Fibroblast of upper back skin (primary cell): ENCODE measurements at regions not wholly inside any gene's neighbourhood (a gene's known extent, or its start where the extent isn't known, plus 50 kb on each side); places are given as distances from the start of the nearest gene placed in this dataset.
"Not testable (repeated sequence)": the region's sequence is repeated elsewhere in the genome, so short reads cannot be mapped to it uniquely, and the experiment has no call there.

ENCODE experiments used
- DNase-seq: peaks from one replicate; pipeline ENCODE4 v3.0.0-alpha.2; 2013

DNA sequence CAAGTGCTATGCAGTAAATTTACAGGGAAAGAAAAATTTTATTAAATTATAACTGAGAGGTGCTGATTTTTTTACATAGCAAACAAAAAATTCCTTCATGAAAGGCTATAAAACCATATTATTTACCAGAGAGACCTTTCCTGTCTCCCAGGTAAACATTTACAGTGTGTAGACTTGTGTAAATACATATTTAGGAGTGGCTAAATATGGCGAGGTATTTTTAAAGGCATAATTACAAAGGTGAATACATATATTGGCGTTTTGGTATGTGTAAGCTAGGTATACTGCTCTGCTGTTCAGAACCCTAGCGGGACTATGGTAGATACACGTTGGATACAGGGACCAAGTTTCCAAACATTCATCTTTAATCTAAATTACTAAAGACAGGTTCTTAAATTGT, 170.6 kb upstream of the MEF2C start:
- no peak for DNase-seq

DNA sequence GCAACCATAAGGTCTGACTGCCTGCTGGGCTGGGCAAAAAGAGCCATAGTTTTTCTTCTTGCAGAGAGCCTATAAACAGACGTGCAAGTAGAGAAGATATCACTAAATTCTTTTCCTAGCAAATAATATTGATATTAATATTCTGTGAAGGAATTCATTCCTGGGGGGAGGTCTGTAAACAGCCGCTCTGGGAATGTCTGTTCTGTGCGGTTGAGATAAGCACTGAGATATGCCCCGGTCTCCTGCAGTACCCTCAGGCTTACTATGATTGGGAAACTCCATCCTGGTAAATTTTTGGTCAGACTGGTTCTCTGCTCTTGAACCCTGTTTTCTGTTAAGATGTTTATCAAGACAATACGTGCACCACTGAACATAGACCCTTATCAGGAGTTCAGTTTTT, 167.1 kb upstream of the MEF2C start:
- DNase-seq: not testable (repeated sequence)

- peak; percentile 41 for DNase-seq
Measured at GRCh38 chr5:89047571-89047970, 164.6 kb upstream of the MEF2C start.

DNA sequence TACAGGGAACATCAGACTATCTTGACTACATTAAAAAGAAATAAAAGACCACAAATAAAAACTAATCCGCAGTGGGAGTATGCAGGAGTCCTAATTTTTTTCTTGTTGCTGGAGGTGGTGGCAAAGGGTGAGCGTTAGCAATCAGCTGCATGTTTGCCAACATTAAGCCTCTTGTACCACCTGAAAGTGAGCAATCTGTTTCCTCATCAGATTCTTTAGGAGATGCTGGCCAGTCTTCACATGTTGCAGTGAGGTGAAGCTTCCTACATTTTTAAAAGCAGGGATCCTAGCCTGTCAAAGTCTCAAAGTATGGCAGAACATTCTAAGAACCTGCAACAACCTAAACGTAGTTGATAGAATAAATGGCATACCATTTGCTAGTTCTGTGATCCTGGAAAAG, 162.2 kb upstream of the MEF2C start:
- no peak for DNase-seq

GRCh38 chr5:89044674-89045200, 161.8 kb upstream of the MEF2C start:
- DNase-seq: no peak

- peak; percentile 36 for DNase-seq
Measured at GRCh38 chr5:89043676-89044075, 160.7 kb upstream of the MEF2C start.

GRCh38 chr5:89042746-89043145, 159.8 kb upstream of the MEF2C start:
- DNase-seq: no peak

DNA sequence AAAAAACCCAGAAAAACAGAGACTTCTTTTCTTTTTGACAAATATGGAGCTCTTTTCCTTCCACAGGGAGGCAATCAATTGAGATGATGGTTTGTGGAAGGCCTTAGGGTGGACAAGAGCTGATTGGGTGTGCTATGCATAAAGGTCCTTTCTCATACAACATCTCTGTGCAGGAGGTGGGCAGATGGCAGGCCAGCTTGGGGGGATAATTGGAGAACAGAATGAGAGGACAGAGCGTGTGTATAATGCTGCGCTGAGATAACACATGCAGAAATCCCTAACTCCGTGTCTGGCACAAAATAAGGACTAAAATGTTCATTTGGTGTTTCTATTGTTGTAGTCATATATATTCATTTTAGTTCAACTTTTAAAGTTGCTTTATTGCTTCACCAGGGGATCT, 159.0 kb upstream of the MEF2C start:
- DNase-seq: no peak

GRCh38 chr5:89041249-89041779, 158.3 kb upstream of the MEF2C start:
- no peak for DNase-seq

DNA sequence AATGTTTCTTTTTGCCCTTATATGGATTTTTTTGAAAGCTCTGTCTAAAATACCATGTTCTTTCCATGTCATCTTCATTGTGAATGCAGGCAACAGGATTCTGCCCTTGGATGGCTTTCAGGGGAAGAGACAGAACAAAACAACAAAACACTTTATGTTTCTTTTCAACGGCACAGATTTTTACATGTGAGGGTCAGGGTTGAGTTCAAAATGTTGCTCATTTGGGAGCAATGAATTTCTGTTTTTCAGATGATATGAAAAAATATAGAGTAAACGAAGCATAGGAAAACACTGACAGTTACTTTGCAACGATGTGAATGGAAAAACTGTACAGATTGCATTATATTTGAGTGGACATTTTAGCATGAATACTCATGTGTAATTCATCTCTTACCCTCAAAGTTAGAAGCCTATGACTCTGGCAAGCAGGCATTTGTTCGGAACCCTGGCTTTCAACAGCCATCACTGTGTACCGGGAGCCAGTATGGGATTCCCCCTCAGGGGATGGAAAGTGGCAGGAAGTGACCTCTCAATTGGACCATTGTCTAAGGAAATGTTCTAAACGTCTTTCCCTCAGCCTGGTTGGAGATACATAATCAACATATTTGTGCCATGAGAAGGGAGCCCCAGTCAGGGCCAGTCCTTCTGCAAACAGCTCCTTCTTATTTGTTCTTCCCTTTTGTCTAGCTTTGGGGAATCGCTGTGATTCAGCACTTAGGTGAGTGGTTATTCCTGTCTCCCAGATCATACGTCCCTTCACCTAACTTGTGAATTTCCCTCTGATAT, 153.9 kb upstream of the MEF2C start:
- peak; percentile 61 for DNase-seq

DNA sequence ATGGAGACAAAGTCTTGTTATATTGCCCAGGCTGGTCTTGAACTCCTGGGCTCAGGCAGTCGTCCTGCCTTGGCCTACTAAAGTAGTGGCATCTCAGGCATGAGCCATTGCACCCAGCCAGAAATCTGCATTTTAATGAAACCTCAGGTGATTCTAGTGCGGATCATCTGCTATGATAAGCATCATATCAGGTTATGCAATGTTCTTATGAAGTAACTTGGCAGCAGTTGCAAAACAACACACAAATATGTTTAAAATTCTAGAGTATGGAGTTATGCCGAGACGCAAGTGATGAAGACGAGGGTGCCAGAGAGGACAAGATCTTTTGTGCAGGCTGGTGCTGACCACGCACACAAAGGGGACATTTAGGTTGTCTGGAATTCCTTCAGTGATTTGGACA, 153.2 kb upstream of the MEF2C start:
- DNase-seq: no peak

DNA sequence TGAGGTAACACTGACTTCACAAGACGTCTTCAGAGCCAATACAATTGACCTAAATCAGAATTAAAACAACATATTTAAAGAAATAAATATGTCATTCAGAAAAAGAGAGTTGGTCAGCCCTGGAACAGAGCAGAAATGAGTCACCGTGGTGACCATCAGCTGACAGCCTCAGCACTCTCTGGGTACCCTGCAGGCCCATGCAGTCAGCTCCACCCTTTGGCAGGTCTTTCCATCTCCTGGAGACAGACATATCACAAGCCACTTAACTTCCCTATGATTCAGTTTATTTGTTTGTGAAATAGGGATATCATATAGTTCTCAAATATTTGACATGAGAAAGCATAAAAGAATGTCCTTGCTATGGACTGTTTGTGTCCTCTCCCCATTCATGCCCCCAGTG, 151.6 kb upstream of the MEF2C start:
- no peak for DNase-seq

DNA sequence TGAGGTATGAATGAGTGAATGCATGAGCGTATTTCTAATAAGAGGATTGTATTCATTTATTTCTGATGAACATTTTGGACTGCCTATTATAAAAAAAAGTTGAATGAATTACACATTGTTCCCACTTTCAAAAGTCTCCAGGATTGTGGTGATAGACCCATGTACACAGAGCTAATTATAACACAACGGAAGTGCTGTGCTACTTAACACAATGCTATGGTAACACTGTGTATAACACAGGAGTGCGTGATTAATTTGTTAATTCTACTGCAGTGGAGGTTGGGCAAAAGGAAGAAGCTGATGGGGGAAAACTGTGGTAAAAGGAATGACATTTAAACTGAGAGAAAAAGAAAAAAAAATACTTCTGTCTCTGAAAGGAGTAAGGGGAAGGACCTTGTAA, 147.8 kb upstream of the MEF2C start:
- DNase-seq: no peak

- DNase-seq: peak; percentile 55
Measured at GRCh38 chr5:89028595-89029285, 145.8 kb upstream of the MEF2C start.

DNA sequence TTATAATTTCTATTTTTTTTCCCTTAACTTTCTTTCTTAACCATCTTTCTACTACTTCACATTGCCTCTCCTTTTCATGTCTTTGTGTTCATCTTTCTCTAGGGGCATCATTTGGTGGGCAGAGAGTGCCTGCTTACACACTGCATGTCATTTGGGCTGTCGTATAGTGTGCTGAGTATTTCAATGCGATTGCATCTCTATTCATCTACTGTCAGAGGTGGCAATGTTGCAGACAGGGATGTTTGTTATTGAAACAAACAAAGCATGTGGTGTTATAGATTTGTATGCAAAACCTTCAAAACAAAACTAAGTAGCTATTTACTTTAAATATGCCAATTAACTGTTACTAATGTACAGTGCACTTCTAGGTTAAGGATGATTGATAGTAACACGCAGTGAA, 141.1 kb upstream of the MEF2C start:
- no peak for DNase-seq

DNA sequence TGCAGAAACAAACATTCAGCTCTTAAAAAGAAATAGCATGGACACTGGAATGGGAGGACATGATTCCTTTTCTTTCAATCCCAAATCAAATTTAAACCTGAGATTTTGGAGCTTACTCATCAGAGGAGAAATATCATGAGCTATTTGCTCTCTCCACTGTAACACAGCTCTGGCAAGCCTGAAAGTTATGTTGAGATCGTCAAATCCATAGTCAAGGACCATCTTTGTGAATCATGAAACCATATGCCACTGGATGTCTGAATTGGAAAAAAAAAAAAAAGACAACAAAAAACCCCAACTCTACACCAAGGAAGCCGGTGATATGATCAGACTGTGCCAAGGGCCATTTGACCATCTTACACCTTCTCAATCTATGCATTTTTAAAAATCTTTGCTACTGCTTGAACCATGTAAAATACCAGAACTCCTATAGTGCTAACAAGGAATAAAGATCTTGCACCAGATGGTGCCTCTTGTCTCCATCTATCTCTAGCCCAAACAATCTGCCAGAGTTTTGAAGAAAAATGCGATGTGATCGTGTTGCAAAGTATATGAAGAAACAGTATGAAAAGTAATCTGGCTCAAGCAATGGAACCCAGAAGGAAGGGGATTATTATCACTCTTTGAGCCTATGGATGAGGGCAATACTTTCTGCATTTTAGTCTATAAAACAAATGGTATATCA, 138.1 kb upstream of the MEF2C start:
- DNase-seq: no peak

GRCh38 chr5:89016741-89017303, 133.8 kb upstream of the MEF2C start:
- no peak for DNase-seq

DNA sequence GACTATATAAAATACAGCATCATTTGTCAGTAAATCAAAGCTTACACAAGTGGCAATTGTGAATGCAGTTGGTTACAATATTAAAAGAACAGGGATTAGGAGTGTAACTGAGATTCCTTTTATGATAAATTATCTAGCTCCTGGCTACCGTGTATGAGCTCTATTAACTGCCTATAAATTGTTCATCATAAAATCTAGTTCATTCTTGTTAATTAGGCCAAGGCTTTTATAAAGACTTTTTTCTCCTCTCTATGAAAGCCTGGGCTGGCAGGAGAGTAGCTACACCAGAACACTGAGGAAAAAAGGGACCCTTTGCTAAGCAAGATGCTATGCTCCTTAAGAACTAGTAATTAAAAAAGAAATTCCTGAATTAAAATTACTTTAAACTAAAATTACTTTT, 132.4 kb upstream of the MEF2C start:
- DNase-seq: no peak

GRCh38 chr5:89011778-89012711, 129.1 kb upstream of the MEF2C start:
- no peak for DNase-seq

DNA sequence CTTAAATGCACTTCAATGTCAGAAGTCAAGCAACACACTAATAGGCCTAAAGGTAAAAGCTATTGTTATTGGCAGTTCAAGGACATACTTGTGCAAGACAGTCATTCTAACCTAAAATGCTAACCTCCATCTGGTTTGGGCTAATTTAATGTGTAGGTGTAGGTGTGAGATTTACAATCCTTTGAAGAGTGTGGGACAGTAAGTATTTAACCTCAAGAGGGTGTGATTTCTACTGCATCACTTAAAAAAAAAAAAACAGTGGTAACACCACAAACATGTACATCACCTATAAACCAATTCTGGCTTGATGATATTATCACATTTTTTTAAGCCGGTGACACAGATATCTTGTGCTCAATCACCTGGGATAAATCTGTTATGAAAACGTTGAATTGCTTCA, 127.5 kb upstream of the MEF2C start:
- no peak for DNase-seq

GRCh38 chr5:89008291-89008690, 125.3 kb upstream of the MEF2C start:
- DNase-seq: no peak

DNA sequence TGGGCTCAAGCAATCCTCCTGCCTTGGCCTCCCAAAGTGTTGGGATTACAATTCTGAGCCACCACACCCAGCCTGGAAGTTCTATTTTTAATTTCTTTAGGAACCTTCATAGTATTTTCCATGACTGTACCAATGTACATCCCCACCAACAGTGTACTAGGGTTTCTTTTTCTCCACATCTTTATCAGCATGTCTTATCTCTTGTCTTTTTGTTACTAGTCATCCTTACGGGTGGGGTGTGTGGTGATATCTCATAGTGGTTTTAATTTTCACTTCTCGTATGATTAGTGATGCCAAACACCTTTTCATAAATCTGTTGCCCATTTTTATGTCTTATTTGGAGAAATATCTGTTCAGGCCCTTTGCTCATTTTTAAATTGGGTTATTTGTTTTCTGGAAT, 123.0 kb upstream of the MEF2C start:
- DNase-seq: no peak
